ENCODE measurements at regions not wholly inside any gene's neighbourhood (a gene's known extent, or its start where the extent isn't known, plus 50 kb on each side); places are given as distances from the start of the nearest gene placed in this dataset.

GRCh38 chr20:57117296-57117695, 149.1 kb downstream of the BMP7 start:
- TF ChIP-seq CTCF (IDR thresholded peaks at IDR 0.05; ENCODE audit: poor library complexity), result no peak
- TF ChIP-seq EZH2 (IDR thresholded peaks at IDR 0.05; ENCODE audit: borderline replicate concordance), result no peak
